Transverse colon (tissue), 3 donors: ENCODE measurements at regions not wholly inside any gene's neighbourhood (a gene's known extent, or its start where the extent isn't known, plus 50 kb on each side); places are given as distances from the start of the nearest gene placed in this dataset.

Experiments used
- POLR2A ChIP-seq: fragments of 450-650 bp; IDR thresholded peaks from one replicate; pipeline ENCODE4 v1.6.1; 2016; ENCODE audit warnings: antibody characterized with exemption, mild to moderate bottlenecking, moderate library complexity
- POLR2AphosphoS5 ChIP-seq, 3 donors: sonication (generic); formaldehyde crosslinking; IDR thresholded peaks; one replicate each; pipeline ENCODE4 v1.6.1; 2016; ENCODE audit warnings: antibody characterized with exemption in 3 of 3

DNA sequence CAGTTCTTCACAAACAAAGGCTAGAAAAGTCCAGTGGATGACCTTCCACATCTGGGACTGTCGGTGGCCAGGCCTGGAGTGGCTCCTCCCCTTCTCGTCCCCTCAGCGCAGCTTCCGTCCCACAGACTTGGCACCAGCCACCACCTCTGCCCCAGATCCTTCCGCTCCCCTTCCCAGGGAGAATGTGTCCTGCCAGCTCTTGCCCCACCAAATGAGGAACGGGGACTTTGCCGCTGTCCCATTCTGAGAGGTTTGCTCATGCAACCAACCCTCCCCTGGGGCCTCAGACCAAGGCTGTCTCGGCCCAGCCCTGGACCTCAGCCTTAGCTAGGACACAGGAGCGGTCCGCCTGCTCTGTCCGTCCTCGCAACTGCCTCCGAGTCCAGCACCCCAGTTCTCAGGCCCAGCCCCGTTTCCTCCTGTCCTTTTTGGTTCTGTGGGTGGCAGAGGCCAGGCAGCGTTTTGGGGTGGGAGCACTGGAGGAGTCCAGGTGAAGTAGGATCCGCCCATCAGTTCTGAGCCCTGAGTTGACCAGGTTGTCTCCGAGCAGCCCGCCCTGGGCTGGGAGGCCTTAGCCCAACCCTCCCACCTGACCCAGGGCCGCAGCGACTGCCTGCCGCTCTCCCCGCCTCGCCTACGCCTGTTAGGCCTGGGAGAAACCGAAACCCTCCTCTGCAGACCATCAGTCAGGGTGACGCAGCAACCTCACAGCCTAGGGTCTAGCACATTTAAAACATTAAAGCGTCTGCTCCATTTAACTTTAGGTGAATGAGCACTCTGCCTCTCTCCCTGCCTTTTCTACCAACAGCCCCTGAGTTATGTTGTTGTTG is 284.3 kb downstream of the FOXO1 start:
- TF ChIP-seq POLR2A (no peak), POLR2AphosphoS5 (IDR thresholded peaks at IDR 0.05) (no peak)
